ENCODE measurements at regions not wholly inside any gene's neighbourhood (a gene's known extent, or its start where the extent isn't known, plus 50 kb on each side); places are given as distances from the start of the nearest gene placed in this dataset.
A peak's percentile ranks its signal among the peaks of the same experiment; 100 is the strongest.

- DNase-seq (ENCODE audit: low read depth): peak; percentile 37
Measured at GRCh38 chr2:164178835-164179465, 442.3 kb downstream of the GRB14 start.

GRCh38 chr2:164164602-164165001 is 428.8 kb upstream of the FIGN start:
- no peak for DNase-seq (ENCODE audit: low read depth)

- no peak for DNase-seq (ENCODE audit: low read depth)
Measured at GRCh38 chr2:164155558-164155957, 419.8 kb upstream of the FIGN start.

GRCh38 chr2:164151522-164151921 is 415.7 kb upstream of the FIGN start:
- DNase-seq (ENCODE audit: low read depth): peak; percentile 62

GRCh38 chr2:164150604-164151003 is 414.8 kb upstream of the FIGN start:
- DNase-seq (ENCODE audit: low read depth): peak; percentile 26

GRCh38 chr2:164146441-164146840 is 410.6 kb upstream of the FIGN start:
- DNase-seq (ENCODE audit: low read depth): peak; percentile 57

- DNase-seq (ENCODE audit: low read depth): peak; percentile 82
Measured at GRCh38 chr2:164145093-164145987, 409.5 kb upstream of the FIGN start.

GRCh38 chr2:164143183-164143930 is 407.5 kb upstream of the FIGN start:
- no peak for DNase-seq (ENCODE audit: low read depth)

GRCh38 chr2:164142755-164143154 is 406.9 kb upstream of the FIGN start:
- no peak for DNase-seq (ENCODE audit: low read depth)

- no peak for DNase-seq (ENCODE audit: low read depth)
Measured at GRCh38 chr2:164141271-164141670, 405.5 kb upstream of the FIGN start.

GRCh38 chr2:164138750-164139149 is 402.9 kb upstream of the FIGN start:
- no peak for DNase-seq (ENCODE audit: low read depth)

GRCh38 chr2:164134336-164134735 is 398.5 kb upstream of the FIGN start:
- DNase-seq (ENCODE audit: low read depth): no peak

- DNase-seq (ENCODE audit: low read depth): no peak
Measured at GRCh38 chr2:164127971-164128527, 392.2 kb upstream of the FIGN start.

GRCh38 chr2:164126960-164127660 is 391.3 kb upstream of the FIGN start:
- peak; percentile 17 for DNase-seq (ENCODE audit: low read depth)

GRCh38 chr2:164115806-164116205 is 380.0 kb upstream of the FIGN start:
- no peak for DNase-seq (ENCODE audit: low read depth)

- no peak for DNase-seq (ENCODE audit: low read depth)
Measured at GRCh38 chr2:164114937-164115336, 379.1 kb upstream of the FIGN start.

- DNase-seq (ENCODE audit: low read depth): no peak
Measured at GRCh38 chr2:164112105-164112504, 376.3 kb upstream of the FIGN start.

- no peak for DNase-seq (ENCODE audit: low read depth)
Measured at GRCh38 chr2:164110515-164110914, 374.7 kb upstream of the FIGN start.

GRCh38 chr2:164109006-164109405 is 373.2 kb upstream of the FIGN start:
- no peak for DNase-seq (ENCODE audit: low read depth)

GRCh38 chr2:164103271-164103670 is 367.5 kb upstream of the FIGN start:
- DNase-seq (ENCODE audit: low read depth): no peak

GRCh38 chr2:164102366-164102765 is 366.6 kb upstream of the FIGN start:
- DNase-seq (ENCODE audit: low read depth): no peak

GRCh38 chr2:164091673-164092072 is 355.9 kb upstream of the FIGN start:
- no peak for DNase-seq (ENCODE audit: low read depth)

All from ELR (cell line).